ENCODE measurements at regions not wholly inside any gene's neighbourhood (a gene's known extent, or its start where the extent isn't known, plus 50 kb on each side); places are given as distances from the start of the nearest gene placed in this dataset.
A peak's percentile ranks its signal among the peaks of the same experiment; 100 is the strongest.

DNA sequence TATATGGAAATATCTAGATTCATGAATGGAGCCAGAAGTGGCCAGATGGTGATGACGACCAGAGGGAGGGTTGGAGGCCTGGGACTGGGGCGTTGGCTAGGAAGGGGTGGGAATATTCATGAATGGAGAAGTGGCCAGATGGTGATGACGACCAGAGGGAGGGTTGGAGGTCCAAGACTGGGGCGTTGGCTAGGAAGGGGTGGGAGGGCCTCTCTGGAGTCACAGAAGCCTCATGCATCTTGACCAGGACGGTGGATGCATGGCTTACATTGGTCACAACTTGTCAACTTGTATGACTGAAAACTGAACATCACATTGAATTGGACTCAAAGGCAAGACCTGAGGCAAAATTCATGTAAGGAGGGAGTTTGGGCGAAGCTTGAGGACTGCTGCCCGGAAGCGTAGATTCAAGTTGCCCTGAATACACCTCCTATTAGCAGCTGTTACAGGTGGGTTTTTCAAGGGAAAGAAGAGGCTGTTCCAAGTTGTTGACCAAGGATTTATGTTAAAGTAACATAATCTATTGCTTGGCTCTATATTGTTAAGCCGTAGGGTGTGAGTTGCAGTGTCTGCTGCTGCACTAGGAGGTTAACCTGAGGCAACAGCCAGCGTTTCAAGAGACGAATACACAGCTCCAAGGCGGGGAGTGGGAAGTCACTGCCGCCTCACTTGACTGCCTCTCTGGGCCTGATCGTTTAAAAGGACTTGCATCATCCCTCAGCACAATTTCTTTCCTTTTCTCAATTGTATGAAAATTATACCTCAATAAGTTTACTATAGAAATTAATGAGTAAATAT is 55.1 kb upstream of the FAM20C start:
- no peak for DNase-seq (ENCODE audit: low spot score in 2 of 2)
- Histone ChIP-seq H3K4me3 (no peak overlapping the region), H3K4me1 (peaks cover 6% of the 10 kb centered on the region in 2 donors), H3K36me3 (no peaks in the 10 kb centered on the region), H3K9me3 (no peaks in the 10 kb centered on the region), H3K27me3 (no peaks in the 10 kb centered on the region), H3K27ac (no peak overlapping the region)
- intact Hi-C loops (cut with DNase I), result no loop called here
- TF ChIP-seq, protein P1, sequence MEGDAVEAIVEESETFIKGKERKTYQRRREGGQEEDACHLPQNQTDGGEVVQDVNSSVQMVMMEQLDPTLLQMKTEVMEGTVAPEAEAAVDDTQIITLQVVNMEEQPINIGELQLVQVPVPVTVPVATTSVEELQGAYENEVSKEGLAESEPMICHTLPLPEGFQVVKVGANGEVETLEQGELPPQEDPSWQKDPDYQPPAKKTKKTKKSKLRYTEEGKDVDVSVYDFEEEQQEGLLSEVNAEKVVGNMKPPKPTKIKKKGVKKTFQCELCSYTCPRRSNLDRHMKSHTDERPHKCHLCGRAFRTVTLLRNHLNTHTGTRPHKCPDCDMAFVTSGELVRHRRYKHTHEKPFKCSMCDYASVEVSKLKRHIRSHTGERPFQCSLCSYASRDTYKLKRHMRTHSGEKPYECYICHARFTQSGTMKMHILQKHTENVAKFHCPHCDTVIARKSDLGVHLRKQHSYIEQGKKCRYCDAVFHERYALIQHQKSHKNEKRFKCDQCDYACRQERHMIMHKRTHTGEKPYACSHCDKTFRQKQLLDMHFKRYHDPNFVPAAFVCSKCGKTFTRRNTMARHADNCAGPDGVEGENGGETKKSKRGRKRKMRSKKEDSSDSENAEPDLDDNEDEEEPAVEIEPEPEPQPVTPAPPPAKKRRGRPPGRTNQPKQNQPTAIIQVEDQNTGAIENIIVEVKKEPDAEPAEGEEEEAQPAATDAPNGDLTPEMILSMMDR (IDR thresholded peaks at IDR 0.05), result no peak

DNA sequence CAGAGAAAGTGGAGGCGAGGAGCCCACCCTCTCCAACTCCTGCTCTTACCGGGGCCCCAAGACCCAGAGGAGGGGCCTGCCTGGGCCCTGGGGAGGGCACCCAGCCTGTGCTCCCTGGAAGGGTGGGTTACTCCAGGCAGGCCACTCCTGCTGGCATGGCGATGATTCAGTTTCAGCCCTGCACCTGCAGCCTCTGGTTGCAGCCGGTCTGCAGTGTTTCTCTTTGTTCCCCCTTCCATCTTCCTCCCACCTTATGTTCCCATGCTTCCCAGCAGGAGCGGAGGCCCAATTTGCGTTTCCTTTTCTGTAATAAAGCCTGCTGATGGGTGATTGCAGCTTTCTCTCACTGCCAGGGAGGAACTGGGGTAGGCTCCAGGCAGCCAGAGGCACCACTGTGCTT is 53.2 kb upstream of the FAM20C start:
- H3K36me3 ChIP-seq, result no peaks in the 10 kb centered on the region
- intact Hi-C loops (cut with DNase I), result no loop called here
- H3K4me3 ChIP-seq, result no peak overlapping the region
- TF ChIP-seq, protein P1 (IDR thresholded peaks at IDR 0.05), result no peak
- H3K27ac ChIP-seq, result no peak overlapping the region
- H3K9me3 ChIP-seq, result no peaks in the 10 kb centered on the region
- DNase-seq (ENCODE audit: low spot score in 2 of 2), result no peak
- peaks cover 18% of the 10 kb centered on the region in 2 donors for H3K4me1 ChIP-seq
- no peaks in the 10 kb centered on the region for H3K27me3 ChIP-seq

DNA sequence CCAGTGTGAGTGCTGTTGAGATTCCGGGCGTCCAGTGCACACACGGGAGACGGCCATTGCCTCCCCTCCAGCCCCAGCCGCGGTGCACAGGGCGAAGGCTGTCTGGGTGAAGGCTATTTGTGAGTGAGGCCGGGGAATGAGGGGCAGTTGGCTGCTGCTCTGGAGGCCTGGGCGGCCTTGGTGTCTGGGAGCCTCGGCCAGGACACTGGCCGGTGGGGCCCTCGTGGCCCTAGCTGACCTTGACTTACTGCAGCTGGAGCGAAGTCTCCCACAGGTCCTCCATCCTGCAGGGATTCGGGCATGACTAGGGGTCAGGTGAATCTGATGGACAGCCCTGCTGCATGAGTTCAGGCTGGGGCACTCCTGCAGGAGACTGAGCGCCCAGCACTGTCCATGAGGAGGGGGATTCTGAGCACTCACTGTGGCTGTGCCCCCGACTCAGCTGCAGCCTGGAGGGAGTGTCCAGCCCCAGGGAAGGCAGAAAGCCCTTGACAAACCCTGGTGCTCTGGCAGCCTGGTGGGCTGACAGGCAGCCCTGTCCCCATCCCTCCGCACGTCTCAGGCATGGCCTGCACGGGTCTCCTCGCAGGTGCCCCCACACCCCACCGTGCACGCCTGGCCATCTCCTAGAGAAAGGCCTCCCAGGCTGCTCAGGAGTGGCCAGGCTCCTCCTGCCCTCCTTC is 52.7 kb upstream of the FAM20C start:
- peak in 1 of 2 donors; percentile 59 for DNase-seq (ENCODE audit: low spot score in 2 of 2)
- intact Hi-C loops (cut with DNase I), result no loop called here
- Histone ChIP-seq H3K4me3 (no peak overlapping the region), H3K9me3 (no peaks in the 10 kb centered on the region), H3K4me1 (peaks cover 18% of the 10 kb centered on the region in 2 donors), H3K36me3 (no peaks in the 10 kb centered on the region), H3K27ac (no peak overlapping the region), H3K27me3 (no peaks in the 10 kb centered on the region)
- TF ChIP-seq, protein P1 (IDR thresholded peaks at IDR 0.05), result no peak

DNA sequence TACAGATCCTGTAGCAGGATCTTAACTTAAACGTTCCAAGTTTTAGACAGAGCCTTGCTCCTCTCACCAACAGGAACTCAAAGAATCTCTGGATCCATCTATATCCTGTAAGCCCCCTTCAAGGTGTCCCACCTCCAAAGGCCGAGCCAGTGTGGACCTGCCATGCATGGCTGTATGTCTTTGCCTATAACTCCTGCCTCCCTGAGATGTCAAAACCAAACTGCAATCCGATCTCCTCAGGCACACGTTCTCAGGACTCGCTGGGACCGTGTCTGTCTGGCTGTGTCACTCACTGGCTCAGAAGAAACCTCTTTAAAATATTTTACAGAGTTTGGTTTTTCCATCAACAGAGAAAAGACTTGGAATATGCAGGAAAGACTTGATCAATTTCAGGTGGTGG is 51.4 kb upstream of the FAM20C start:
- no peaks in the 10 kb centered on the region for H3K27me3 ChIP-seq
- H3K4me3 ChIP-seq, result no peak overlapping the region
- TF ChIP-seq, protein P1 (IDR thresholded peaks at IDR 0.05), result no peak
- no peak for DNase-seq (ENCODE audit: low spot score in 2 of 2)
- H3K4me1 ChIP-seq, result peaks cover 18% of the 10 kb centered on the region in 2 donors
- H3K9me3 ChIP-seq, result no peaks in the 10 kb centered on the region
- no peak overlapping the region for H3K27ac ChIP-seq
- H3K36me3 ChIP-seq, result no peaks in the 10 kb centered on the region
- intact Hi-C loops (cut with DNase I), result no loop called here

DNA sequence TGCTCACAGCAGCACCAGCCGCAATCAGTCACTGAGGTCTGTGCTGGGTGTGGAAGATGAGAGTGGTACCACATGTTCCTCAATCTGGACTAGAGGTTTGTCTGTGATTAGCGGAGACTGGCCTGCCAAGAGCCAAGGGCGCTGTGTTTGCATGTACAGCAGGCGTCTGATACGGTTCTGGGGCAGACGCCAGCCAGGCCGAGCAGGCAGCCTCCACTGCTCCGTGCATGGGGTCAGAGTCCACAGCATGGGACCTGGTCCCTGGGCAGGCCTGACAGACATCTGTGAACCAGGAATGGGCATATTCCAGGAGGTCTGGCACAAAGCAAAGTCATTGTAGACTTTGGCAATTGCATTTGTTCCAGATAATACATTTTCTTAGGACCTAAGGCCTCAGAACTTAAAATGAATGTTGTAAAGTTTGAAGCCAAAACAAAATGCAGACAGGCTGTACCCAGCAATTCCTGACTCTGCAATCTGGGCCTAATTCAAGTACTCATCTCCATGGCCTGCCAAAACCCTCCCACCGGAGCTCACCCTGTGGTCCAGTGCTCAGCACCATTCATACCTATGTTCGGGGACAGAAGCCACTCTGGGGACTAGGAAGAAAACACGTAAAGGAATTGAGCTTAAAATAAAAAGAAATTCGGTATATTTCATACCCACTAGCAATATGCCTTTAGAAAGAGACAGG is 50.0 kb upstream of the FAM20C start:
- TF ChIP-seq, protein P1 (IDR thresholded peaks at IDR 0.05), result no peak

More for the DNA sequence above, 50.0 kb upstream of the FAM20C start:
- Histone ChIP-seq H3K4me3 (peak overlapping the region in 1 of 2 donors; percentile 11), H3K27ac (peak overlapping the region; percentile 73 to 78), H3K4me1 (peaks cover 18% of the 10 kb centered on the region in 2 donors), H3K36me3 (no peaks in the 10 kb centered on the region), H3K9me3 (no peaks in the 10 kb centered on the region), H3K27me3 (no peaks in the 10 kb centered on the region)
- intact Hi-C loops (cut with DNase I), result no loop called here
- peak in 1 of 2 donors; percentile 81 for DNase-seq (ENCODE audit: low spot score in 2 of 2)
